ENCODE measurements at regions not wholly inside any gene's neighbourhood (a gene's known extent, or its start where the extent isn't known, plus 50 kb on each side); places are given as distances from the start of the nearest gene placed in this dataset.

GRCh38 chr17:54277868-54278267 lies 455.1 kb downstream of the KIF2B start:
- no peak overlapping the region for H3K4me3 ChIP-seq (ENCODE audit: low read length)
- no peak for TF ChIP-seq CTCF (conservative IDR thresholded peaks at IDR 0.05; ENCODE audit: low read depth, low read length)
- DNase-seq (ENCODE audit: low read depth), result no peak

- no peak for DNase-seq (ENCODE audit: low read depth)
- no peak overlapping the region for H3K4me3 ChIP-seq (ENCODE audit: low read length)
- no peak for TF ChIP-seq CTCF (conservative IDR thresholded peaks at IDR 0.05; ENCODE audit: low read depth, low read length)
Measured at GRCh38 chr17:54280741-54281140, 458.0 kb downstream of the KIF2B start.

GRCh38 chr17:54282886-54283285 lies 460.2 kb downstream of the KIF2B start:
- no peak for TF ChIP-seq CTCF (conservative IDR thresholded peaks at IDR 0.05; ENCODE audit: low read depth, low read length)
- no peak for DNase-seq (ENCODE audit: low read depth)
- H3K4me3 ChIP-seq (ENCODE audit: low read length), result no peak overlapping the region

- DNase-seq (ENCODE audit: low read depth), result no peak
- no peak overlapping the region for H3K4me3 ChIP-seq (ENCODE audit: low read length)
- TF ChIP-seq CTCF (conservative IDR thresholded peaks at IDR 0.05; ENCODE audit: low read depth, low read length), result no peak
Measured at GRCh38 chr17:54307351-54307750, 484.6 kb downstream of the KIF2B start.

- DNase-seq (ENCODE audit: low read depth), result no peak
- no peak overlapping the region for H3K4me3 ChIP-seq (ENCODE audit: low read length)
- TF ChIP-seq CTCF (conservative IDR thresholded peaks at IDR 0.05; ENCODE audit: low read depth, low read length), result no peak
Measured at GRCh38 chr17:54324813-54325212, 502.1 kb downstream of the KIF2B start.

GRCh38 chr17:54339731-54340130 lies 517.0 kb downstream of the KIF2B start:
- DNase-seq (ENCODE audit: low read depth), result no peak
- H3K4me3 ChIP-seq (ENCODE audit: low read length), result no peak overlapping the region
- TF ChIP-seq CTCF (conservative IDR thresholded peaks at IDR 0.05; ENCODE audit: low read depth, low read length), result no peak

- no peak for DNase-seq (ENCODE audit: low read depth)
- no peak overlapping the region for H3K4me3 ChIP-seq (ENCODE audit: low read length)
- no peak for TF ChIP-seq CTCF (conservative IDR thresholded peaks at IDR 0.05; ENCODE audit: low read depth, low read length)
Measured at GRCh38 chr17:54347495-54347894, 524.8 kb downstream of the KIF2B start.
